Stimulated activated CD8-positive, alpha-beta memory T cell treated with anti-CD3 and anti-CD28 coated beads, Interleukin-7, amount 100 ng/mL, for 1 hour (primary cell): ENCODE measurements at regions not wholly inside any gene's neighbourhood (a gene's known extent, or its start where the extent isn't known, plus 50 kb on each side); places are given as distances from the start of the nearest gene placed in this dataset.

Source experiments
- DNase-seq, 2 donors: peaks; one replicate each; pipeline ENCODE4 v3.0.0-alpha.2; 2020; ENCODE audit warnings: low read depth in 2 of 2

DNA sequence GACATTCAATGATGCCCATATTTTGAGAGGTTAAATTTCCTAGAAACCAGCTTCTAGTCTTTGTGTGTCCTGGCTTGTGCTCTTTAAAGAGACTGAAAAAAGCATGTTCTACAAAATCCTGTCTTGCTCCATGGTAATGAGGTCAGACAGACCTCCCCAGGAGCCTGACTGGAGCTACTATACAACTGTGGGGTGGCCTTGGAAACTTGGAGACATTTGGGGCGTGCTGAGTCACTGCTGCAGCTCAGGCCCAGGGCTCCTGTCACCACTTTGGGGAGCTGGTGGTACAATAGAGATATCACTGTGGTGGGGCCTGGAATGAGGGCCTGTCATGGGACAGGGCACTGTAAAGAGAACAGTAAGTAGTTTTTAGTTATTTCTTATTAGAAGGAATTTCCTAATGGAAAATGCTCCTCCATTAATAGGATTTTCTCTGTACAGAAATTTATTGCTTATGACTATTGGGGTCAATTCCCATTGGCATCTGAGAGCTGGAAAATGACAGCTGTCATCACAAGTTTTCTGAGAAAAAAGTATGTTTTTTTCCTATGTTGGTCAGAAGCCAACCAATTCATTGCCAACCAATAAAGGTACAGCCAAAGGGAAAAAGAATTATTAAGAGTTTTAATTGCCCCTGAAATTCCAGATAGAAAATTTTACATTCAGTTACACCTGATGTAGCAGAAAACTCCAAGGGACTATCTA, 207.4 kb upstream of the JADE1 start:
- DNase-seq = no peak

DNA sequence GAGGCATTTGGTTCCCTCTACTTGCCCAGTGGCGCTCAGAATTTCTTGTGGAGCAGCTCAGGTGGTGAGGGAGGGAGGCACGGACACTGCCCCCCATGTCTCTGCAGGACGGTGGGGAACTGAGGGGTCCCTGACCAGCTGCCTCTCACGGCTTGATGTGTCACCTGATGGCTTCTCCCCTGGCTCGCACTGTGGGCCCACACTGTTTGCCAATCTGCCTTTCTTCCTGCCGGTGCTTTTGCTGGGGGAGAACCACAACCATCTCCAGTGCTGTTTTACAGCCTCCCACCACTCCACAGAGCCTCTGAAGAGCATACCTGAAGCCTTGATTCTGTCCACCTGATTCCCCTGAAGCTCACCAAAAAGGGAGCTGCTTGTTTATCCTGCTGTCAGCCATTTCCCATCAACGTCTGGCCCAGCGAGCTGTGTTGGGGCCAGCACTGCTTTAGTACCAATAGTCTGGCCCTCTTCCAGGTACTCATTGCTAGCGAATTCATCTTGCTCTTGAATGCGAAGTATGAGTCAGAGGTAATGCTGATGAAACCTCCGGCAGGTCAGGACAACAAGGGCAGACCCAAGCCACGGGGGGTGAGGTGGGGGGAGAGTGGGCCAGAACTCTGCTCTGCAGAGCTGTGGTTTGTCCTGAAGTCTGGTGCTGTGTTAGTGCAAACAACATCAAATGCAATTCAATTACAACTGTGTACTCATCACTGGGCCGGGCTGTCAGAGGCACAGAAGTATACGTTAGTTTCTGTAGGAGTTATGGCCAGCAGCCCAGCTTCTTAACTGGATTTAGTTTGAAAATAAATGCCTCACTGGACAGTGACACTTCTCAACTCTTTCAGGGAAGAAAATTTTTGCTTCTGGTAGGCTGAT, 208.3 kb upstream of the JADE1 start:
- no peak for DNase-seq

DNA sequence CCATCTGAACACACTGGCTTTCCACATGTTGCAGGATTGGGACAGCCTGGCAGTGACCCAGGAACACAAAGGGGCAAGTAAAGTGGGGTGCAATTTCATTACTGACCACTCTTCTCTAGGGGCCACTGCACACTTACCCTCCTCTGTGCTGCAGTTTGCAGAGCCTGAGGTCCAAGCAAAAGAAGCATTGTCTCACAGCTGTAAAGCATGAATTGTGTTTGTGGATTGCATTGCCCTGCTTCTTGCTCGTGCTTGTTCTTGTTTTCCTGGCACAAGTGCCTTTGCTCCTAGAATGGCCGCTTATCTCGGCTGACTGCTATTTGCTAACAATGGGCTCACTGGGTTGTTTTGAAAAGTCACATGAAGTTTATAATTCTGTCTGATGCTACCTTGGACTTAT, 209.1 kb upstream of the JADE1 start:
- DNase-seq = no peak

DNA sequence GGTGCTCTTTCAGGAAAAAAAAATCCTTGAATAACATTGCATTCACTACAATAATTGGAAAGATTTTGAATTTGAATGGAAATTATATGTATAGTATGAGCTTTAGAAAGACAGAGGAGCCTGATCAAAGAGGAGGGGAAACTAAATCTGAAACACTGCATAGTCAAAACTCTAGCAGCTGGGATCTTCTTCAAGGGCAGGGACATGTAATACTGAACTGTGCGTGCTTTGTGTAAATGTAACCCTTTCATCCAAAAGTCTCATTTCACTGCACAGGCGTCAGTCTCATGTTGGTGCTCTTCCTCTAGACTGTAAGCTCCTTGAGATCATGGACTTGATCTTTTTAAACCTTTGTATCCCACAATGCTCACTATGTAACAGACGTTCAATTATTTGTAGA, 212.0 kb upstream of the JADE1 start:
- no peak for DNase-seq

DNA sequence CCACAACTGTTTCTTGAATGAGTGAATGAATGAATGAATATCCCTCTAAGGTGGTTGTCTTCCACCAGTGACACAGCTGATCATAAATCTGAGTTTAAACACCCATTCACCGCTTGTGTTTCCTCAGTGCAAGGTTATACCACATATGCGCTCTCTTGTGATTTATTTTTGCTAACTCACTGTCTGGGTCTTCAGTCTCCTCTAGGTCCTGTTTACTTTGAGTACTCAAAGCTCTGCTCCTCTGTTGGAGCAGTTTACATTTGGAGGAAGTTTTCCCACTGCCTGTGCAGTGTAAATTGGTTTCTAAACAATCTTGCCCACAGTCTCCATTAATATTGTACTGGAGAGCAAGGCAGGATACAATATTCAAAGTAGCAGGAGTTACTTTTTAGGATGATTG, 212.6 kb upstream of the JADE1 start:
- no peak for DNase-seq

DNA sequence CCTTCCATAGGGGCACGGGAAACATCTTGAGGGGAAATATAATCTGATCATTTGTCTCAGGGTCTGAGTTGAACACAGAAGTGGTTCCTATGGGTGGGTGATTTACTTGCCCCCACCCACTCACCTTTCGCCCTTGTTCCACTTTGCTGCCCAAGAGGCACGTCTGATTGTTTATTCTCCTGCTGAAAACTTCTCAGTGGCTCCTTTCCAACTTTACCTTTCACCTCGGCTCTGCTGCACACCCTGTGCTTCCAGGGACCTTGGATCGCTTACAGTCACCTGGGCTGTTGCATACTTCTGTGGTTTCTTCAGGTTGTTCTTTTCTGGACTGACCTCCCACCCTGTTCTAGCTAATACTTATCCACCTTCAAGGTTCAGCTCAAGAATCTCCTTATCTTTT, 213.4 kb upstream of the JADE1 start:
- no peak for DNase-seq

DNA sequence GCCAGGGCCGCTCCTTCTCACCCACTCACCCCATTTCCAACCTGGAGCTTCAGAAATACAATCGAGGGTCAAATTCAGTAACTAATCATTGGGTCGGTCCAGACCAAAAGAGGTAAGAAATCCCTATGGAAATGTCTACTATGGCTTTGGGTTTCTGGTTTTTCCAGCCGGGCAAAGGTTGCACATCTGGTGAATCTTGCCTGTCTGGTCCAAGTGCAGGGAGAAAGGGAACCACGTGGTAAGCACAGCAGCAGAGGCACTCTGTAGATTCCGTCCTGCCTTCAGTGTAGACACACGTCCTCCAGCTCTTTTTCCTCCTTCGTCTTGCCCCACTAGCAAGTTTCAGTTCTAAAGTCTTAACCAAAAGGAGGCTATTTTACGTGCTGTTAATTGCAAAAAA, 218.0 kb upstream of the JADE1 start:
- DNase-seq = no peak

DNA sequence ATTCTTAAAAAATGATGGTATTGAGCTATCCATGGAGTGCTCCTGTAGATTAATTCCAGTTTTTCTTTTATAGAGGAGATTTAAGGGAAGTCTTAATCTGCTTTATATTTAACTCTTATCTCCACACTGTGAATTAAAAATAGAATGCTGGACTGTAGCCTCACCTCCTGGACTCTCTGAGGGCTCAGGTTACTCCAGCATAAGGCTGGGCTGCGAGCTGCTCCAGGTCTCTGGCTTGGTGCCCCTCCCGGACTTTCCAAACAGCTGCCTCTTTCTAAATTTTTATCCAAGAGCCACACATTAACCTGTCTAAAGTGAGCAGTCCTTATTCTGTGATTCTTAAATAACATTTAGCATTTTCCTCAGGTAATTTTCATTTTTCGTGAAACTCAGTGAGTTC, 218.7 kb upstream of the JADE1 start:
- DNase-seq = no peak

DNA sequence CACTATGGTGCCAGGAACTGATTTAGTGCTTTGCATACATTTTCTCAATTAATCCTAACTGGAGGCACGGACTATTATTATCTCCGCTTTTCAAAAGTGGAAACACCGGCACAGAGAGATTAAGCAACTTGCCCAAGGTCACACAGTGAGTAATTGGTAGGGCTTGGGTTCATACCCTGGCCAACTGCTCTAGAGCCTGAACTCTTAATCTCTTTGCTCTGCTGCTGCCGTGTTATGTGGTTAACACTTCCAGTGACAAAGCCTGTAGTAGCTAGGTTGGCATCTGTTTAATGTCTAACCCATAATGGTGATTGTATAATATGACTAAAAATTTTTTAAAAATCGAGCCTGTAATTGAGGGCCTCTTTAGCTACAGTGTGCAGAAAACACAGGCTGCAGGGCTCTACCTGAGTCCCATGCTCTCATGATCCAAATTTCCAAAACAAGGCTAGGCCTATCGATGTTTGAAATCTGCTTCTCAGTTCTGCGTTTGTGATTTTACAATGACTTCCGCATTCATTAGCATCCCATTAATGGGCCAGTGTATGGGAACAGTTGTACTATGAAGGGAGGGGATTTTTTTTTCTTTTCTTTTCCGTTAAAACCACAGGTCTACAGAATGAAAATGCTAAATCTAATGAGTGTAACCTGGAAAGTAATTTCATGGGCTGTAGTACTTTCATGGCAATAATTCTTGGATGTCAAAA, 219.3 kb upstream of the JADE1 start:
- no peak for DNase-seq

DNA sequence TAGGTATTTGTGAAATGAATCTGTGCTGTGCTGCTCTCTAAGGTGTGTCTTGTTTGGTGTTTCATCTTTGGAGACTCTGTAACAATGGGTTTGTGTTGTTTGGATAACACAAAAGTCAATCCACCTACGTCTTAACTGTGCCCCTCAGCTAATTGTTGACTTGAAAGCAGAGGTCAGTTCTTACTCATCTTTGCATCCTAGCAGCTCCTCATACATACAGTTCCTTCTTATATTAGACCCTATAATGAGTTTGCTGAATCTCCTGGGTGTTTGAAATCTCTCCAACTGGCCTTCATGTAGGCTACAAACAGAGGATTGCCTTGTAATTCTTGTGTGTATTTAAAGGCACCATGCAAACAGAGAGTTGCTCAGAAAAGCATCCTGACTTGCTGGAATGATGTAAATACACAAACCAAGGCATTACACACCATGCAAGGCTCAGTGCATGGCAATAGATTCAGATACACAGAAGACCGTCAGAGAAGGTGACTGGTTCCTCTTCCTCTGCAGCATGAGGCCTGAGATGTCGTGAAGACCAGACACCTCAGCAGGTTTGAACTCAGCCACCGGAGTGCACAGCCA, 220.0 kb upstream of the JADE1 start:
- DNase-seq = no peak

DNA sequence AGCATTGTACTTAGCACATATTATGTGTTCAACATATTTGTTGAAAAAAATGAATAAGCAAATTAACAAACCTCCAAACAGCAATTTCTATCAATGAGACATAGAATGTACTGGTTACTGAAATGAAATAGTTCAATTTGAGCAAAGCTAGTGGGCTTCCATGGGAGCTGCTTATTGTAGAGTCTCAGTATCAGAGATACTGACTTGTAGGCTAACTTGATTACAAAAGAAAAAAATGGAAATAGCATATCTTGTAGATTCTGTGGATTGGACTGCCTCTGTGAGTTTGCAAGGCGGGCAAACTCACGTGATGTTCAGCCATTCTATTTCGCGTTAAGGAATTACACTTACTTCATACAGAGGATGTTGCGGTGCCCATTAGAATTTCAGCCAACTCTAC, 222.1 kb upstream of the JADE1 start:
- no peak for DNase-seq

DNA sequence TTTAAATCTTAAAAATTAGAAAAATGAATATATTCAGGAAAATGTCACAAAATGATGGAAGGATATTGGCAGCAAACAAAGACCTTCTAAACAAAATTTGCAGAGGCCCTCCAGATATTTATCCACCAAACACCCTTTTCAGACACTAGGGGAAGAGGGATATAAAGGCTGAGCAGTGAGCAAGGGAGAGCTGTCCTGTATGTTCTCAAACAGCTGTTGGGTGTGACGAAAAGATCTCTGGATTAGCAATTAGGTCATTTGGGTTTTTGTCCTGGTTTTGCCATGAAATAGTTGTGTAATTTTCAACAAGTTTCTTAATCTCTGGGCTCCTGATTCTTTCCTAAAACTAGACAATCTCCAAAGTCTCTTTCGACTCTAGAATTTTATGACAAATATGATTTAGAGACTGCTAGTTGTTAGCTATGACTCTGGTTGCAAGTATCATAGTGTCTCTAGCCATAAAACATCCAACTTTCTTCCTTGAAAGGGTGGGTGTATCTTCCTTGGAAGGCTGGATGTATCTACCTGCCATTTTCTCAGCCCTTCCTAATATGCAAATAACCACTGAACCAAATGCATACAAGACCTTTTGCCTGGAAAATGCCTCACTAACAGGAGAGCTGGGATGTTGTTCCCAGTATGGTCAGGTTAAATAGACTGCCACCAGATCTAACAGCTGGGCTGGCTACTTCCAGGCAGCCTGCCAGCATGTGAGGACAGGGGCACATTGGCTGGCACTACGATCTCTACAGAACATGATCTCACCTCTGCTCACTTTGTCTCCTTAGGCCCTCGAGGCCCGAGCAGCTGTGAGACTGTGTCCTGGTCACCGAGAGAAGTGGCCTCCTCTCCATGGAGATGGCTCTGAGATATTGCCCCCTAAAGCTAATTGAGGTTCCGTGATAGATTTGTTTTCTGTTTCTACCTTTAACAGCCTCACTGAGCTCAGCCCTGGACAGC, 225.5 kb upstream of the JADE1 start:
- DNase-seq = no peak

DNA sequence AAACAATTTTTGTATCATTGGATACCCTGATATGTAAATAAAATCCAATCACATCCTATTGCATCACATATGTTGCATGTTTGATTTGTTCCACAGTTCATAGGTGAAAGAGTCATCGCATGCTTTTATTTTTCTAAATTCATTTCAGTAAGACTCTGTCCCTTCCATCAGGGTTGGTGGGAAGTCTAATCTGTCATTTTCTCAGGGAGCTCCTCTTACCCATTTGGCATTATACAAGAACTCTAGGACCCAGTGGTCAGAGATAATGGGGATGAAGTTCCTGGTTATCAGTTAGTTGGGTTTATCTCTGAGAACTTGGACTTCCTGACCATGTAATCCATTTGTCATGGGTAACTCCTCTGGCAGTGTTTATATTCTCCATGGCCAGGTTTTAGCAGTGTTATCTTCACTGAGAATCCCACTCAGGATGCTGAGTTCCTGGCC, 227.1 kb upstream of the JADE1 start:
- DNase-seq = no peak

DNA sequence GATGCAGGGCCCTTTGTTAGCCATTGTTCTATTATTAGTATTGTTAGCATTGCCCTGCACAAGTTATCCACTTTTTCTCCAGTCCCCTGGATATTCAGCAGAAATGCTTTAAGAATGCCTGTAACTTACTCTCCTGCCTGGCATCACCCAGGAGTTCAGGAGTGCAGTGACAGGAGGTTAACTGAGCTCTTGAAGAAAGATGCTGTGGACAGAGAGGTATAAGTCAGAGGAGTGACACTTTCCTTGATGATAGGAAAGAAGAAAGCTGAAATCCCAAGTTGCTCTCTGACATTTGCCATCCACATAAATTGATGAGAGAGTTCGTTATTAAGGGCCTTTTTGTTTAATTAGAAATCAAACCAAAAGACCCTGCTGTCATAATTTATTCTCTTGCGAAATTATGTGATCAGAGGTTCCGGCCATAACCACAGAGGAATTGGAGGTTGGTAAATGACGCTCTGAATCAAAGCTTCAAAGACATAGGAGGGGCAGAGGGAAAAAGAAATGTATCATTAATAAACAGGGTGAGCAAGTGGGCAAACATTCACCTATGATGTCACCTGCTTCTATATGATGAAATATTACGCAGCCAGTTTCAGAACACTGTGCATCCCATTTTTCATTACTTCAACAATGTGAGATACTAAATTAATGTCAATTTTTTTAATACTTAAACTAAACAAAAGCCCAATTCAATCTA, 230.2 kb upstream of the JADE1 start:
- DNase-seq = no peak

DNA sequence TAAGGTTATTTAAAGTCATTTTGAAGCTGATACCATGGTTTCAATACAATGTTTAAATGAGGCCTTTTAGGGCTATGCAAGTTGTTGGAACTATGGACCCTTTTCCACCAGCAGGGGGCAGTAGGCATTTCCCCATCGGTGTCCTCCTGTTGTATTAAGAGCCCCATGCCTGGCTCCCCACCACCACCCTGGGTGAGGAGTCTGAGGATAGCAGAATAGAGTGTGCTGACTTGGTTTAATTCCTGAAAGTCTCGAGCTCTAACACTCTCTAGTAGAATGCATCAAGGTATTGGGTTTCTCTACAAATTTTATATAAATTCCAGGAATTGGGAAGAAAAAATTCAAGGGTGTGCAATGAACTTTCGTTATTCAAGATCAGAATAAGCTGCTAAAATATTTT, 234.8 kb upstream of the JADE1 start:
- peak in 1 of 2 donors; percentile 30 for DNase-seq

DNA sequence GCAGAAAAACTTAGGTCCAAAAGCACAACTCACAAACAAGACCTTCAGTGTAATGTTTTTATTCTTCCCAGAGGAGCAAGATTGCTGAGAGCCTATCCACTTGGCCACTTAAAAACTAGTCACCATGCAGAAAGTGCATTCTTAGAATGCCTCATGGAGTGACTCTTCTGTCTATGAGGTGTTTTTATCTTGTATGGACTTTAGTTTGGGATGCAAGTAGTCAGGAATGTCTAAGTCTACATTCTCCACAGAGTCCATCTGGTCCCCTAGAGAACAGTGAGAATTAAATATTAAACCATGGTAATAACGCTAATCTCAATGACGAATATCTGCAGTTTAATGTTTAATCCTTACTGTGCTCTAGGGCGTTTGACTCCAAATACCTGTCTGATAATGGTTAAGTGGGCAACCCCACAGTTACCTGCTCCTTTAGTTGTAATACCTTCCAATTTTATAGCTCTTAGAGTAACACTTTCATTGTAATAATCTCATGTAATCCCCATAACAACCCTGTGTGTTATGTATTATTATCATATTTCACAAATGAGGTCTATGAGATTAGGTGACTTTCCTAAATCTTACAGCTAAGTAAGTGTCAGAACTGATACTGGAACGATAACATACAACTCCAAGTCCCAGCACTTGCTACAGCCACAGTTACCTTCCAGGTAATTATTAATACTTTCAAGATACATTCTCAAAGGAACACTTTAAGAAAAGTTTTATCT, 235.6 kb upstream of the JADE1 start:
- DNase-seq = no peak

DNA sequence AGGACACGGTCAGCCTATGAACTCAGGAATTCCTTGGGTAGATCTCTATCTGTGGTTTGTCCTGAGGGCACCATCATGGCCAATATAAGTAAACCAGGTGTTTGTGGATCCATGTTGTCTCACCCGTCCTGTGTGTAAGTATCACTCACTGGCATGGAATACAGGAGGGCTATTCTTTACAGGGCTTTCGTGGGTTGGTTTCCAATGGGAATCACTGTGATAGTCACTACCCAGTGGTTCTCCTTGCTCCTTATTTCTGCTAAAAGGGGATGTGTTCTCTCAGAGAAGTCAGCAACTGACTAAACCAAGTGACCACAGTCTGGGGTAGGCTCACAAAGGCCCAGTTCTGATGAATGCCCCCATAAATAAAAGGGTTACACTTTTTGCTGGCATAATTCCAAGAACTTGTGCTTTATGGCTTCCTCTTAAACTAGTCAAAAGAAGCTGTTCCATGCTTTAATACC, 236.7 kb upstream of the JADE1 start:
- DNase-seq = no peak

DNA sequence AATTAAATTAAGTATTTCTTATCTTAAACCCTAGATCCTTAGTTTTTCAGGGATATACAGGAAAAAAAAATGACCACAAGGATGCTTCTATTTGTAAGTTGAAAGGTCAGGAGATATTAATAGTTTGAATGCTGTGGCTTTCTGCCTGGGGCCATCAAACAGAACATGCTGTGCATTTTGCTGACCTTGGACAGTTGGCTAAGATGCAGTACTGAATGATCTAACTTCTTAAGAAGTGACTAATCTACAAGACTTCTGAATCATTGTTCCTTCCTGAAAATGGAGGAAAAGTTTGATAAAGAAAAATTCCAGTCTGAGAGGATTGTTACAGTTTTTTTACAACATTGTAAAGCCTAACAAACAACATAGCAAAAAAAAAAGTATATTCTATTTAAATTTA, 237.8 kb upstream of the JADE1 start:
- DNase-seq = no peak

DNA sequence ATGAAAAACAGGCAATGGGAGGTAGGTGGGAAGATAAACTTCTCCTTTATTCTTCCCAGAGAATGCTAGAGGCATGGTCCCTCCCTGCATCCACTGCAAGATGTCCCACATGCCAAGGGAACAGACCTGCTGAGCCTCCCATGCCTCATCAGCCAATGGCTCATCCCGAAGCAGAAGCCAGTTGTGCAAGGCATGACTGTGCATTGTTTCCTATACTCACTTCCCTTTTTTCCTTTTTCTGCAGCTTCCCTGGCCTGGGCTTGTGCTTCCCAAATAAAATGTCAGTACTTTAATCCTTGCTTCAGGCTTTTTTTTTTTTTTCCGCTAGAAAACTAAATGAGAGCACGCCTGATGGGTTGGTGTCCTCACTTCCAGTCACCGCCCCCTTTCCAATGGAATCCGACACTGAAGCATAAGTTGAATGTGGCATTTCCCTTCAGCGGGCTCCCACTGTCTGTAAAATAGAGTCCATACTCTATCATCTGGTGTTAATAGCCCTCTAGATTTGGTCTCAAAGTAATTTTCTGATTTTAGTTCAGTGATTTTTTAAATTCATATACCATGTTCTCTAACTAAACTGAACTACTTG, 239.0 kb upstream of the JADE1 start:
- no peak for DNase-seq
